H1 (cell line): ENCODE measurements at regions not wholly inside any gene's neighbourhood (a gene's known extent, or its start where the extent isn't known, plus 50 kb on each side); places are given as distances from the start of the nearest gene placed in this dataset.

Experiments
- ATF2 ChIP-seq: IDR thresholded peaks from 2 replicates; pipeline ENCODE4 v1.6.1; 2012; ENCODE audit warnings: low read length, inconsistent platforms
- BRCA1 ChIP-seq: IDR thresholded peaks from 2 replicates; pipeline ENCODE4 v1.6.1; 2012; ENCODE audit warnings: low read depth, low read length, improper control_type of control experiment
- CHD7 ChIP-seq: fragments of 300-600 bp; sonication (generic); IDR thresholded peaks from 2 replicates; pipeline ENCODE4 v1.7.1; 2012; ENCODE audit warnings: low read length, moderate library complexity, mild to moderate bottlenecking, inconsistent platforms; ENCODE audit not compliant: insufficient replicate concordance
- GTF2F1 ChIP-seq: IDR thresholded peaks from 2 replicates; pipeline ENCODE4 v1.6.1; 2012; ENCODE audit warnings: low read depth, low read length, improper control_type of control experiment, borderline replicate concordance
- SAP30 ChIP-seq: fragments of 300-600 bp; sonication (generic); IDR thresholded peaks from 2 replicates; pipeline ENCODE4 v1.7.1; 2012; ENCODE audit warnings: low read length, moderate library complexity, mild to moderate bottlenecking, inconsistent platforms; ENCODE audit not compliant: insufficient read depth, insufficient replicate concordance
- SP1 ChIP-seq: IDR thresholded peaks from 2 replicates; pipeline ENCODE4 v1.6.1; 2011; ENCODE audit warnings: low read depth, low read length
- TBP ChIP-seq: IDR thresholded peaks from 2 replicates; pipeline ENCODE4 v1.6.1; 2011; ENCODE audit warnings: low read depth, low read length, improper control_type of control experiment
- ZNF274 ChIP-seq: IDR thresholded peaks from 2 replicates; pipeline ENCODE4 v1.7.0; 2012; ENCODE audit warnings: low read length, borderline replicate concordance; ENCODE audit errors: extremely low read depth

GRCh38 chr15:35311615-35312014, 226.5 kb upstream of the NANOGP8 start (continued):
- no peak for TF ChIP-seq CHD7
- TF ChIP-seq ATF2: no peak
- TF ChIP-seq SP1: no peak
- TF ChIP-seq TBP: no peak
- no peak for TF ChIP-seq GTF2F1
- TF ChIP-seq ZNF274: no peak
- TF ChIP-seq BRCA1: no peak
- no peak for TF ChIP-seq SAP30
